ENCODE measurements at regions not wholly inside any gene's neighbourhood (a gene's known extent, or its start where the extent isn't known, plus 50 kb on each side); places are given as distances from the start of the nearest gene placed in this dataset.

- TF ChIP-seq EZH2 (IDR thresholded peaks at IDR 0.05; ENCODE audit: low read length, missing control alignments) (no peak), CTCF (conservative IDR thresholded peaks at IDR 0.05 in 1 of 2, IDR thresholded peaks at IDR 0.05 in 1 of 2; ENCODE audit: low read depth in 1 of 2, low read length in 2 of 2) (no peak)
Observed at GRCh38 chr10:85225311-85225710, 896.9 kb downstream of the CCSER2 start.

Measured in fibroblast of lung (primary cell).